NCI-H2081 (cell line): ENCODE measurements at regions not wholly inside any gene's neighbourhood (a gene's known extent, or its start where the extent isn't known, plus 50 kb on each side); places are given as distances from the start of the nearest gene placed in this dataset.
"Not testable (repeated sequence)": the region's sequence is repeated elsewhere in the genome, so short reads cannot be mapped to it uniquely, and the experiment has no call there.

Experiments used
- DNase-seq, 2 experiments: peaks; one replicate each; lab custom pipeline; 2025; lab: John Stamatoyannopoulos, UW

DNA sequence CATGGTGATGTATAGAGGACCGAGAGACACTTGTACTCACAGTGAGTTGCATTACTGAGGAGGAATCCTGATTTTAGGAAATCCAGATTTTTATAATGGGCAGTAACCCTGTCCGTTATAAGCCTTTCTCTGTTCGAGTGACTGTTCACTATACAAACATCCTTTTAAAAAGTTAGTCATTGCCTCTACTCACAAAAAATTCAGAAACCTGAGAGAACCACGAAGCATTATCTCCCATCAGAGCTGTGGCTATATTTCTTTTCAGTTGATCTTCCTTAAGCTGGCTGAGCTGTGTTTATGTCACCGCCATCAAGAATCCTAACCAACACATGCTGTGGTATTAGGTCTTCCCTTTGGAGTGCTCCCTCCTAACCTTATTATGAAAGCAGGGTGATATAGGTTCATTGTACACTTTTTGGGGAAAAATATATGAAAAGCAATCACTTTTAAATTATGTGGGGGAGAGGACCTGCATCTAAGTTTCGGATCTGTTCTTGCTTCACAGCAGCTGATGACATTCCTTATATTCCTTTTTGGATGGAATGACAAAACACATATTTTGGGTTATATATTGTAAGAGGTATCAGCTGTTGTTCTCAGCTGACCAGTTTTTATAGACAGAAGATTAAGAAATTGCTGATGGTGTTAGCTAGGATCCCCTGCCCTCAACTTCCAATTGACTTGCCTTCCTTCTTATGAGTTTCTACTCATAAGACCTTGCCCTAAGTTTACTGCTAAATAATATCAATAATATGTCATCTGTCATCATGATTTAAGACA is 465.9 kb upstream of the RASGRP1 start:
- no peak for DNase-seq

DNA sequence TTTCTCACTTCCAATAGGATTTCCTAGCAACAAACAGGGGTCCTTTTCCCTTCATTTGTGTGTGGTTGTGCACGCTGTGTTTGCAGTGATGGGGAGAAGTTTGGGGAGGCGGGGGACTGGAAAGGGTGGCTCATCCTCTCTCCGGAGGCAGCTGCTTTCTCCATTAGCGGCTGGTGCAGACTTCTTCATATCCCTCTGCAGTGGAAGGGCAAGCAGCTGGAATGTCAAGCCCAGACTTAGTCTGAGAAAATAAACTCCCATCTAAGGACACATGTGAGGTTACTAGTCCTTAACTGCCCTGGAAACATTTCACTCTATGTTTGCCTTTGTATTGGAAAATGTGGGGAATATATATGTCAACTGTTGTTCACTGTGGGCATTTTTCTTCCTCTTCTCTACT is 467.0 kb upstream of the RASGRP1 start:
- no peak for DNase-seq

DNA sequence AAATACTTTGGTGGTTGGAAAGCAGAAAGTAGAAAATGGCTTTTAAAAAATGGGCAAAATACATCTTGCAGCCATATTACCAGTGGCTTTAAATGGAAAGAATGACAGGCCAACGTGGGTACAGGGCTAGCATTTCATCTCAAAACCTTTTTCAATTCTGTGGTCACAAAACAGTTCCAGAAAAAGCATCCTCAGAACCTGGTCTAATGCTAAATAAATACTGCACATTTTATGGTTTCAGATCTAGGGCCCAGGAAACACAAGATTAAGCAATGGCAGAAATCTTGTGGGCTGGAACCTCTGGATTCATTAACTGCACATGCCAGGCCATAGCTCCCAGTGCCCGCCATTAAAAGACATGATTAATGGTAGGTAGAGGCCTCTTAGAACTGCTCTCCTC is 470.2 kb upstream of the RASGRP1 start:
- DNase-seq, result no peak

DNA sequence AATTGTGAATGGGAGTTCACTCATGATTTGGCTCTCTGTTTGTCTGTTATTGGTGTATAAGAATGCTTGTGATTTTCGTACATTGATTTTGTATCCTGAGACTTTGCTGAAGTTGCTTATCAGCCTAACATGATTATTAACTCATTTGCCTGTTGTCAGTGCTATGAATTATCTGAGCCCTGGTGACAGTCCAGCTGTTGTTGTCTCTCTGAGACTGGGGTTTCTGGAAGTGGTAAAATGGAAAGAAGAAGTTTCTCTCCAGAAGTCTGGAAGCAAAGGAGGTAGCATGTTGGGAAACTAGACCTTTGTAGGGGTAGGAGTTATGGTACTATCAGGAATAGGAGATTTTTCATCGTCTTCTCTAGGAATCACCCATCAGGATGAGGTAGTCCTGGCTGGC is 473.0 kb upstream of the RASGRP1 start:
- DNase-seq, result not testable (repeated sequence)

DNA sequence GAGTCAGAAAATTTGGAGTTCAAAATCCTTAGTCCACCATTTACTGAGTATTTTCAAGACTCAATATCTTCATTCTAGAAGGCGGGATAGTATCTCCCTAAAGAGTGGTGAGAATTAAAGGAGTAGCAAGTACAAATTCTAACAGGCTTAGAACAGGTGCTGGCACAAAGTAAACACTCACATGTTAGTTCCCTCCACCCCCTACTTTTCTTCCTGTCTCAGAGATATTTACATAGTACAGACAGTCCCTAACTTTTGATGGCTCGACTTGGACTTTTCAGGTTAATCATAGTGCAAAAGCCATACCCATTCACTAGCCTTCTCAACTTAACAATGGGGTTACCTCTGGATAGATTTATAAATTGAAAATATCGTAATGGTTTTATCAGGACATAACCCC is 476.2 kb upstream of the RASGRP1 start:
- no peak for DNase-seq

DNA sequence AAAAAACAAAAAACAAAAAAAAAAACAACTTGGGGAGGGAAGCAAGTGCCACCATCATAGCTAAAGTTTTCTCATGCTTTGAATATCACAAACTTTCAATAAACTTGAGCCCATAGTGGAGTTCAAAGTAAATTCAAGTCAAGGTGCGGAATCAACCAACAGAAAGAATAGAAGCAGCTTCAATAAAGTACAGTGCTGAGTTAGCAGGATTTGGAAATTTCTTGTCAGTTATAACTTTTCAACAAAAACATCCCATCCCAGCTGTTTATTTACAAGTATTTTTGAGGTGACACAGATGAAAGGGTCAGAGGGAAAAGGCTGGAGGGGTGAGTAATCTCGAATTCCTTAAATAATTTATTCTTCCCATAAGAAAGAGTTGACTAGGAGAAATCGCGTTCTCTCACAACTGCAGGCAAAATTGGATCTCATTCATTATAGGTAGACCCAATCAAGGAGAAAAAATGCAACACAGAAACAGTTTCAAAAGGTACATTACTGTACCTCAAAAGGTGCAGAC is 477.4 kb upstream of the RASGRP1 start:
- DNase-seq, result no peak

DNA sequence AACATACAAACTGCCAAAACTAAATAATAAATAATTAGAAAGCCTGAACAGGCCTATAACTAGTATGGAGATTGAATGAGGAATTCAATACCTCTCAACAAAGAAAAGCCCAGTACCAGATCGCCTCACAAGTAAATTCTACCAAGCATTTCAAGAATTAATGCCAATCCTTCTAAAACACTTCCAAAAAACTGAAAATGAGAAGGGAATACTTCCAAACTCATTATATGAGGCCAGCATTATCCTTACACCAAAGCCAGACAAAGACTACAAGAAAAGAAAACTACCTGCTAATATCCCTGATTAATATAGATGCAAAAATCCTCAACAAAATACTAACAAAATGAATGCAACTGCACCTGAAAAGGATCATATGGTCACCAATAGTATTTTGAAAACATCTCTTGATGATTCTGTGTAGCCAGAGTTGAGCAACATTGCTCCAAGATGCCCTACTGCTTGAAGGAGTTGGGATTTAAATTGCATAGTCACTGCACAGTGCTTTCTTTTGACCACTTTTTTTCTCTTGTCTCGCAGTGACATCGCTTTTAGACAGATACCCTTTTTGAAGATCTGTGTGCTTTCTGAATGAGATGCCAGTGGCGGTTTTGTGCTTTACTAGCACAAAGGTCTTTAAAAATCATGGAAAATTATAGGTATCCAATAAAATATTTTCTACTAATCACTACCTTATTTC is 487.2 kb upstream of the RASGRP1 start:
- DNase-seq, result no peak

DNA sequence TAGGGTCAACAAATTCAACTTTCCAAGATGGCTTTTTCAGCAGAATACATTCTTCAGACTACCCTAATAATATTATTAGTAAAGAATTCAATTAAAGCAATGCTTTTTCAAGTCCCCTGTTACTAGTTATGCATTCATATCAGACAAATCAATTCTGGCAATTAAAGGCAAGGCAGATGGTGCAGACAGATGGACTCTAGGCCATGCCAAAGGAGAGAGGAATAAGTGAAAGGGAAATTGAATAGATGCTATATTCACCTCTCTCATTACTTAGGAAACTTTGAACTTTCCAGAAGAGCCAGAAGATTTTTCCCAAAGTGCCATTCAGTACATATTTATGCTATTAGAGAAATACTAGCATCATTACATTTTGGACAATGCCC is 487.7 kb upstream of the RASGRP1 start:
- no peak for DNase-seq

DNA sequence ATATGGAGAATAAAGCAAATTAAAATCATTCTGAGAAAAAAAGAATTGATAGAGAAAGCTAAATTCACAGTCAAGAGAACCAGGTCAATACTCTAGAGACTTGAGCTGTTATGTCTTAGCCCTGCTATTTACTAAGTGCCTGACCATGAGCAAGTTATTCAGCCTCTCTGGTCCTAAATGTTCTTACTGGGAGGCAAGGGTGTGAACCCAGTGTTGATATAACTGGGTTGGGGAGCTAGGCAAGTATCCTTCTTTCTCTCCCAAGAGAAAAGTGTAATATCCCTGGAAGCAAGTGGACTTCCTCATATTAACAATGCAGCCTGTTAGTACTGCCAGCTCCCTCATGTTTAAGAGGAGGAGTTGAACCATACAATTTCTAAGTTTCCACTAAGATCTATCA is 488.9 kb upstream of the RASGRP1 start:
- no peak for DNase-seq

DNA sequence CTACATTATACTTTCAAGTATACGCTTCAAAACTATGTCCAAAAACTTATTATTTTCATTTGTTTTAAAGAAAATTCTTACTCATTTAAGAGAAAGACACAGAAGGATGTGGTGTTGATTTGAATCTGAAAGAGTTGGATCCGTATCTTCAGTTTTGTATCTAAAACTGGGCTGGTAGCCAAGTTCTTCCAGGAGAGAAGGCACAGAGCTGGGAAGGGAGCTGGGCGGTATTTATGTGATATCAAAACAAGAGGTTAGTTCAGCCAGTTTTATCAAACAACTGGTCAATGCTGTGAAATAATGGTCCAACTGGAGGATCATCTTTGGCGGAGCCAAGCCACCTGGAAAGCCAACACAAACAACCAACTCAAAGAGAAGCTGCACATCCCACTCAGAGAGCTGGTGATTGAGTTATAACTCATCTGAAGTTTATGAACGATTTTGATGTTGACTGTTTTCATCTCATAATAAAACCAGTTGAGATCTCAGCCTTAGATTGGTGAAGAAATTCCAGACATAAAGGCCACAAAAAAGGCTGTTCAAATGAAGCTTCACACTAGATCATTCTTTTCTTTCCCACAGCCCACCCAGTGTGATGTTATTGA is 489.6 kb upstream of the RASGRP1 start:
- DNase-seq, result no peak

DNA sequence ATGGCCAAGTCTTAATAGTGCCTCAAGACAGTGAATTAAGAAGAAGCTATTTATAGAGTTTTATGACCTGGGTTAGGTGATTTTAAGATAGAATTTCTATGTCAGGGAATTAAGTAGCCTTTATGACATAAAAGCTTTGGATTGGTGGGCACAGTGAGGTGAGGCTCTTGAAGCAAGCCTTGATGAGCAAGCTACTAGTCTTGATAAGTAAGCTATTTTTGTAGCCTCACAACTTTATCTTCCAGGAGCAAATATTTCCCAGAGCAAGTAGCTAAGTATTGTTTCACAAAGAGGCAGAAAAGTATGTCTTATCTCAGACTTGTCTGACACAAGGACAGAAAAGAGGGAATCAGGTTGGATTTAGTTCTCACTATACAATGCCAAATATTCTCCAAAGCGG is 491.7 kb upstream of the RASGRP1 start:
- no peak for DNase-seq

DNA sequence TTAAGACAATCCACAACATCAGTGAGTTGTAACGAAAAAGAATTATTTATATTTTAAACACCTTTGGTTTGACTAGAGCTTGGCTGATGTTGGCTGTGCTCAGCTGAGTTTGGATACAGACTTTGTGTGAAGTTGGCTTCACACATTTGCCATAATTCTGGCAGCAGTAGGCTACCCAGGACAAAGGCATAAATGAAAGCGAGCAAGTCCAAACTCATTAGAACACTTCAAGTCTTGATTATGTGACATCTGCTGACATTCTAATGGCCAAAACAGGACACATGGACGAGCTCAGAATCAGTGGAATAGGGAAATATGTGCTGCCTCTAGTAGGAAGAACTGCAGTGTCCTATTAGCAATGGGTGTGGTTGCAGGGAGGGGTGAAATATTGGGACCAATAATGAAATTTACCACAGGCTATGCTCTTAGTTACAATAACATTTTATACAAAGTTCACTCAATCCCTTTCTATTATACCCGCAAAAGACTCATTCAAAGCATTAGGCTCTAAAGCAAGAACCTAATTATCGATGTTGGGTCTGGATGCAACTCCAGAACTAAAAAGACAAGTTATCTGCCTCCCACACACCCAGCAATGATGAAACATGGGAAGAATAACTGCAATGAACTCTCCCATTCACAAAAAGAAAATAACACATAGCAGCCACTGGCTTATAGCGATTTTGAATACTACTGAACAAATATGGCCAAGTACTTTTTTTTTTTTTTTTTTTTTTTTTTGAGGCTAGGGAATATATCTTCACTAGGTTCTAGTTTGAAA is 493.9 kb upstream of the RASGRP1 start:
- no peak for DNase-seq

DNA sequence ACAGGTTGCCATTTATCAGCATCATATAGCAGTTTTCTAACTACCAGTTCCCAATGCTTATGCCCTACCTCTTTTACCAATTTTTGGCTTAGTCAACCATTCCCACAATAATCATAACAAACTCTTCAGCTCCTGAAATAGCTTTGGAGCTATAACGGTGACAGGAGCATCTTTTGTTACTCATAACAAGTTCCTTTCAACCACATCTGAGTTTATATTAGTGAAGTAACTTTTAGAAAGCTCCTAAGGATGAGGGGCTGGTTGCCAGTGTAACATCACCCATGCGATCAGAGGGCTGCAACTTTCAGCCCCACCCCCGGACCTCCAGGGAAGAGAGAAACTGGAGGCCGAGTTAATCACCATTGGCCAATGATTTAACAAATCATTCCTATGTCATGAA is 495.3 kb upstream of the RASGRP1 start:
- no peak for DNase-seq

DNA sequence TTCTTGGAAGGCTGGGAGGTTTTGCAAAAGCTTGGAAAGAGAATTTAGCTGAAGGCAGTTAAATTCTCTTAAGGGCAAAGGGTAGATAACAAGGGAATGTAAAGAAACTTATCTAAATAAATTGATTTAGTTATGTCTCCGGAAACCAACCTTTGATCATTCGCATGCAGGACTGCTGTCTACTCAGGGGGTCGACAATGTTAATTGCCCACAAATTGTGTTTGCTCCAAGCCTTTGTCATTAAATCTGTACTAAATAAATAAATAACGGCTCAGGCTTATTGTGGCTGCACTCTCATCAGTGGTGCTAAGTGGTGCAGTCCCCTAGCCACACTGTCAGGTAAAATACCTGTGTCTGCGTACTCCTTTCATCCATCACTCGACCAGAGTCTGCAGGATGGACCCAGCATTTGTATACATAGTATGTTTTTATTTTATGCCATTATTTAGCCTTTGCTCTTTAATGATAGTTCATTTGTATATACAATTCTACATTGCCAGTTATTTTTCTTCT is 497.4 kb upstream of the RASGRP1 start:
- DNase-seq, result no peak

DNA sequence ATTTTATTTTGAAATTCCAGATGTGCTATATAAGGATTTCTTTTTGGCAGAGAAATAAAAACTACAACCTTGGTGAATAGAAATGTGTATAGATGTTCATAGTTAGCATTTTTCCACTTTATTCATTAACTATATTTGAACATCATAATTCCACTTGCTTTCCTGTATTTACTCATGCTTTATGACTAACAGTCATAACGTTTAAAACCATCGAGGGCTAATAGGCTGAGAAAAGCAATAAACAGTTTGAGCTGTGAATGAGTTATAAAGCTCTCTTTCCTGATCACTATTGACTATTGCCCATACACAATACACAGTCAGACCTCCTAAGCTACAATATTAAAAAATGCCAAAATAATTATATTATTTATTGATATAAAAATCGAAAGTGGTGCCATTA is 502.1 kb upstream of the RASGRP1 start:
- DNase-seq, result no peak

DNA sequence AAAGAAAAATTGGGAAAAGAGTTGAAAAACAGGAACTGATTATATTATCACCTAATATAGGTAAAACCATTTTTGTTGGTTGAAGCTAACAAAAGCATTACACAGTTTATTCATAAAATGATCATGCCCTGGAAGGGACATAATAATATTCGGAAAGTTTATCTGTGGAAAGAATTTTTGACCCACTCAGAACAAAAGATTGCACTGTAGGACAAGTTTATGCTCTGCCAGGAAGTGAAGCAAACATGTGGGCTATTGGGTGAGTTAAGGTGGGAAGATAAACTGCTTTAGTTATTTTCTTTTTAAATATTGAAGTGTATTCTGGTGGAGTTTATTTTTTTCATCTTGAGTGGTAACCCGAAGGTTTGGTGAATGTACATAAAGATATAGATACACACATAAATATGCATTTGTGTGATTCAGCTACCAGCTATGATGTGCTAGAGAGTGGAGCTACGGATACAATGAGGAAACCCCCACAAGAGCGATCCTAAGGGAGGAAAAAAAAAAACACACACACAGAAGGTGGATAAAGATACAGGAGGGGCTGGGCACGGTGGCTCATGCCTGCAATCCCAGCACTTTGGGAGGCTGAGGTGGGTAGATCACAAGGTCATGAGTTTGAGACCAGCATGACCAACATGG is 506.4 kb upstream of the THBS1 start:
- no peak for DNase-seq

DNA sequence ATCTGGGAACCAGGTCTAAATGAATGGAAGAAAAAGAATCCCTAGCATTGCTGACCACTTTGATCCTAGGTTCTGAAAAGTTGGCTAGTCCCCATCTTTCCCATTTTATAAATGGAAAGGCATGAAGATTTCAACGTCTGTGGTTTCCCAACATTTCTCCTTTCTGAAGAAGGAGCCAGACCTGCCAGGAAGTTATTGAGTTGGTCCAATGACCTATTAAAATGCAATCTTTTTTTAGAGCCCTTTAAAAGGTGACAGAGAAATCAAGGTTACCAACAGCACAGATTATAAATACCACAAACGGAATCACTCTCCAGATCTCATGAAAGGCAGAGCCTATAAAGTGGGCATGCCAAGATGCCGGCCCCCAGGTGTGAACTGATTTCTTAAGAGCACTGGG is 505.6 kb upstream of the THBS1 start:
- DNase-seq, result no peak

DNA sequence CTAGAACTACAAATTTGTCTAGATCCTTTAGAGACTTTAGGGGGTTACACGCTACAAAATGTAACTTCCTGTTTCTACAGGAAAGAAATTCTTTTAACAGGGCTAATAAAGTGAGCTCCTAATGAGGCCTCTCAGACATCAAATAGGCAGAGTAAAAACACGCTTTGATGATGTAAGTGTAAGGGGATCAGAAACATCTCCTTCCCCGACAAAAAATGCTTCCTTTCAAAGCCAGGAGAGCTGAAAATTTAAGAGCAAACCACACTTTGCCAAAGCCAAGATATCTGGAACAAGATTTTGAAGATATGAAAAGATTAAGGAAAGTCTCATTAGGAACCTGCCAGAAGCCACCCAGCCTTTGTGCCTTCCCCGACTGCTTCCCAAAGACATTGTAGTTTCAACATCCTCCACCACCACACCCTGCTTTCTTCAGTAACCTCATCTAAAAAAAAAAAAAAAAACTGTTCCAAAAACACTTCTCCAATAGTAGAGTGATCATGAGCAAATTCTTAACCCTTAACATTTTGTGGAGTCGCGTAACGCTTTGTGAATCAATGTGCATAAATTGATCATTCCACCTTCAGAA is 505.0 kb upstream of the THBS1 start:
- no peak for DNase-seq

DNA sequence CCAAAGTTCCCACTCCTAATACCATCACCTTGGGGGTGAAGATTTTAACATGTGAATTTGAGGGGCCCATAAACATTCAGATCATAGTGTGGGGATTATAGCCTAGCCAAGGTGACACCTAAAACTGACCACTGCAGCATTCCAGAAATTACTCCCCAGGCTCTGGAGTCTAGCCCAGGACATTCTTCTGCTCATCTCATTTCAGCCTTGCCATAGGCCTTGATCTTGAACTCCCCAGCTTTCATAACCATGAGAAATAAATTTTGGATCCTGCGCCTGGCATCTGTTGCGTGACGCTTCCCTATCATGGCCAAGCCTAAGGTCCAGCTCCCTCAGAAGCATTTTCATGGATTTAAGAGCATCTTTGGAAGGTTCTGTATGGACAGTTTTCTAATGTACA is 502.9 kb upstream of the THBS1 start:
- no peak for DNase-seq

DNA sequence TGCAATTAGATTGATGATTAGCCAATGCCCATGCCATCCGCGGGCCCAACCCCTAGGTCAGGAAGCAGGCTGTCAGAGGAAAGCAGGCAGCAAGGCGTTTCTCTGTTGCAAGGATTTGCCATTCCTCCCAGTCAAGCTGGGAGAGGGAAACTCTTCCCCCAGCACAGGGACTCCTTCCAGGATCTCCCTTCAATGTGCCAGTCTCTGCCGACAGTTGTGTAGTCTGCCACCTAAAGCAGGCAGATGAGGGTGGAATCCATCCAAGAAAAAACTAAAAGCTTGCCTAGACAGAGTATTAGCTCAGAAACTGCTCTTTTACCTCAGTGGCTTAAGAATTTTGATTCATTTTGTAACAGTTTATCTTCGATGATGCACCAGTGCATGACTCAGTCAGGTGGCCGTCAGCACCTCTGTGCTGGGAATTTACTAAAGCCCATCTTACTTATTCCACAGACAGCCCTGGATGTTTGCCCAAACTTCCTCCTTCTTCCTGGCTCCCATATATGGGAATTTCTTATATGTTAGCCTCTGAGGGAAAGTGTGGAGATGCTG is 501.5 kb upstream of the THBS1 start:
- DNase-seq, result no peak

DNA sequence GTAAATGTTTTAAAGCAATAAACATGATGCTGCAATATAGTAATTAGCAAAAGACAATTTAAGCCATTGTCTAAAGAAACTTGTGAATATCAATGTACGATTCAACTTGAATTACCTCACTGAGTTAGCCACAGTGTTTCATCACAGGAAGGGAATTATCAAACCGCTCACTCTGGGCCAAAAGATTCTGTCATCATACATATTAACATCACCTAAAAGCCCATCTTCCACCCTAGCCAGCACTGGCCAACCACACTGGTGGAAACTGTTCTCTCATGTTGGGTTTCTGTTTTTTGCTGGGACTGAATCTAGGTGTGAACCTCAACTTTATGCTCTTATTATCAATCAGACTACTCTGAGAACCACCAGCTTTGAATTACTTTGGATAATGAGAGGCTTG is 497.7 kb upstream of the THBS1 start:
- no peak for DNase-seq
